ENCODE measurements at regions not wholly inside any gene's neighbourhood (a gene's known extent, or its start where the extent isn't known, plus 50 kb on each side); places are given as distances from the start of the nearest gene placed in this dataset.

DNA sequence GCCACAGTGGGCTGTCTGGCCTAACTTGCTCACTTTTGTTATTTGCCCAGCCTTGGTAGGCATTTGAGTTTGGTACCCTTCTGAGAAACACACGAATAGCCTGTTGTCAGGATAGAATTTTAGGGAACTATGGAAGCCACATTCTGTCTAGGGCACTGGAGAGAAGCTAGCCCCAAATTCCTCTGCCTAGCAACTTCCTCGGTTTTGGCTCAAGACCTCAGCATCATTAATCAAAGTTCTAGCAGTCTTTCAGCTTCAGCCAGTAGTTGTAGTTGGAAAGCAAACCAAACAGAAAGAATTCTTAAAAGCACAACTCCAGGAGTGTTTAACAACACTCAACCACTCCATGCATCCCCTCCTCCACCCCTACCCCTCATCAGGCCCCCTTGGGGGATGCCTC is 572.1 kb upstream of the PSMD7 start:
- TF ChIP-seq ZFAT (CRISPR knock-in tag; conservative IDR thresholded peaks at IDR 0.05) (no peak), EZH2 (conservative IDR thresholded peaks at IDR 0.05; ENCODE audit: low read depth, low read length) (no peak), RELA (CRISPR knock-in tag; IDR thresholded peaks at IDR 0.05) (no peak), AKAP8 (CRISPR knock-in tag; IDR thresholded peaks at IDR 0.05) (no peak)
- TF ChIP-seq, protein P1, sequence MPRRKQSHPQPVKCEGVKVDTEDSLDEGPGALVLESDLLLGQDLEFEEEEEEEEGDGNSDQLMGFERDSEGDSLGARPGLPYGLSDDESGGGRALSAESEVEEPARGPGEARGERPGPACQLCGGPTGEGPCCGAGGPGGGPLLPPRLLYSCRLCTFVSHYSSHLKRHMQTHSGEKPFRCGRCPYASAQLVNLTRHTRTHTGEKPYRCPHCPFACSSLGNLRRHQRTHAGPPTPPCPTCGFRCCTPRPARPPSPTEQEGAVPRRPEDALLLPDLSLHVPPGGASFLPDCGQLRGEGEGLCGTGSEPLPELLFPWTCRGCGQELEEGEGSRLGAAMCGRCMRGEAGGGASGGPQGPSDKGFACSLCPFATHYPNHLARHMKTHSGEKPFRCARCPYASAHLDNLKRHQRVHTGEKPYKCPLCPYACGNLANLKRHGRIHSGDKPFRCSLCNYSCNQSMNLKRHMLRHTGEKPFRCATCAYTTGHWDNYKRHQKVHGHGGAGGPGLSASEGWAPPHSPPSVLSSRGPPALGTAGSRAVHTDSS (CRISPR knock-in tag; conservative IDR thresholded peaks at IDR 0.05), result no peak
- TF ChIP-seq, protein P2, sequence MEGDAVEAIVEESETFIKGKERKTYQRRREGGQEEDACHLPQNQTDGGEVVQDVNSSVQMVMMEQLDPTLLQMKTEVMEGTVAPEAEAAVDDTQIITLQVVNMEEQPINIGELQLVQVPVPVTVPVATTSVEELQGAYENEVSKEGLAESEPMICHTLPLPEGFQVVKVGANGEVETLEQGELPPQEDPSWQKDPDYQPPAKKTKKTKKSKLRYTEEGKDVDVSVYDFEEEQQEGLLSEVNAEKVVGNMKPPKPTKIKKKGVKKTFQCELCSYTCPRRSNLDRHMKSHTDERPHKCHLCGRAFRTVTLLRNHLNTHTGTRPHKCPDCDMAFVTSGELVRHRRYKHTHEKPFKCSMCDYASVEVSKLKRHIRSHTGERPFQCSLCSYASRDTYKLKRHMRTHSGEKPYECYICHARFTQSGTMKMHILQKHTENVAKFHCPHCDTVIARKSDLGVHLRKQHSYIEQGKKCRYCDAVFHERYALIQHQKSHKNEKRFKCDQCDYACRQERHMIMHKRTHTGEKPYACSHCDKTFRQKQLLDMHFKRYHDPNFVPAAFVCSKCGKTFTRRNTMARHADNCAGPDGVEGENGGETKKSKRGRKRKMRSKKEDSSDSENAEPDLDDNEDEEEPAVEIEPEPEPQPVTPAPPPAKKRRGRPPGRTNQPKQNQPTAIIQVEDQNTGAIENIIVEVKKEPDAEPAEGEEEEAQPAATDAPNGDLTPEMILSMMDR (CRISPR knock-in tag; IDR thresholded peaks at IDR 0.05), result no peak

Measured in HepG2 (cell line).